SK-N-MC (cell line): ENCODE measurements at regions not wholly inside any gene's neighbourhood (a gene's known extent, or its start where the extent isn't known, plus 50 kb on each side); places are given as distances from the start of the nearest gene placed in this dataset.

Experiments
- EZH2 ChIP-seq: fragments of 200-600 bp; sonication (generic); IDR thresholded peaks from one replicate; pipeline ENCODE4 v1.6.1; 2017; ENCODE audit warnings: antibody characterized with exemption
- FOXP2 ChIP-seq: optimal IDR thresholded peaks from 2 replicates; pipeline ENCODE3; 2011; ENCODE audit warnings: mild to moderate bottlenecking, moderate library complexity; ENCODE audit not compliant: insufficient read depth; ENCODE audit errors: extremely low read length, control extremely low read depth
- POLR2AphosphoS5 ChIP-seq: IDR thresholded peaks from 2 replicates; pipeline ENCODE4 v1.6.1; 2012; ENCODE audit warnings: mild to moderate bottlenecking, low read depth, low read length, borderline replicate concordance

GRCh38 chr2:8212239-8212638 lies 469.6 kb upstream of the ID2 start:
- TF ChIP-seq POLR2AphosphoS5, result no peak
- no peak for TF ChIP-seq EZH2
- no peak for TF ChIP-seq FOXP2
